AG09319 (cell line): ENCODE measurements at regions not wholly inside any gene's neighbourhood (a gene's known extent, or its start where the extent isn't known, plus 50 kb on each side); places are given as distances from the start of the nearest gene placed in this dataset.

Source experiments
- DNase-seq: peaks from one replicate; pipeline ENCODE4 v3.0.0-alpha.2; 2010; ENCODE audit warnings: low read depth; ENCODE audit errors: extremely low read depth
- TF ChIP-seq, protein P1 (sequence below): IDR thresholded peaks from 2 replicates; pipeline ENCODE4 v1.5.1; 2011; ENCODE audit warnings: low read depth, mild to moderate bottlenecking, inconsistent platforms, low read length, moderate library complexity

DNA sequence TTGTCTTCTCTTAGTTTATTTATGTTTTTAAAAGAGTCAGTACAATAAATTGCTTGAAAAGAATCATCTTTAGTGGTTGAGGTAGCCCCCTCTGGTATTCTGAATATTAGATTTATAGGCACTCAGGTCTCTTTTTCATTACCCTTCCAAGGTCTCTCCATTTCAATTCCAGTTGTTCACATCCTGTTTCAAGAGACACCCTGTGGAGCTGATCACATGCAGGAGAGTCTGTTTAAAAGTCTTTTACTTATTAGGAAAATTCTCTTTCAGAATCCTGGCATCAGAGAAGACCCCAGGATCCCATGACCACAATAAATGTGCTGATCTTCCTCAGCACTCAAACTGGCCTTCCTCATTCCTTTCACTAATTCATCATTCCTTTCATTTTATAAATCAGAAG lies 195.7 kb downstream of the ZIC4 start:
- TF ChIP-seq, protein P1, sequence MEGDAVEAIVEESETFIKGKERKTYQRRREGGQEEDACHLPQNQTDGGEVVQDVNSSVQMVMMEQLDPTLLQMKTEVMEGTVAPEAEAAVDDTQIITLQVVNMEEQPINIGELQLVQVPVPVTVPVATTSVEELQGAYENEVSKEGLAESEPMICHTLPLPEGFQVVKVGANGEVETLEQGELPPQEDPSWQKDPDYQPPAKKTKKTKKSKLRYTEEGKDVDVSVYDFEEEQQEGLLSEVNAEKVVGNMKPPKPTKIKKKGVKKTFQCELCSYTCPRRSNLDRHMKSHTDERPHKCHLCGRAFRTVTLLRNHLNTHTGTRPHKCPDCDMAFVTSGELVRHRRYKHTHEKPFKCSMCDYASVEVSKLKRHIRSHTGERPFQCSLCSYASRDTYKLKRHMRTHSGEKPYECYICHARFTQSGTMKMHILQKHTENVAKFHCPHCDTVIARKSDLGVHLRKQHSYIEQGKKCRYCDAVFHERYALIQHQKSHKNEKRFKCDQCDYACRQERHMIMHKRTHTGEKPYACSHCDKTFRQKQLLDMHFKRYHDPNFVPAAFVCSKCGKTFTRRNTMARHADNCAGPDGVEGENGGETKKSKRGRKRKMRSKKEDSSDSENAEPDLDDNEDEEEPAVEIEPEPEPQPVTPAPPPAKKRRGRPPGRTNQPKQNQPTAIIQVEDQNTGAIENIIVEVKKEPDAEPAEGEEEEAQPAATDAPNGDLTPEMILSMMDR = no peak

DNA sequence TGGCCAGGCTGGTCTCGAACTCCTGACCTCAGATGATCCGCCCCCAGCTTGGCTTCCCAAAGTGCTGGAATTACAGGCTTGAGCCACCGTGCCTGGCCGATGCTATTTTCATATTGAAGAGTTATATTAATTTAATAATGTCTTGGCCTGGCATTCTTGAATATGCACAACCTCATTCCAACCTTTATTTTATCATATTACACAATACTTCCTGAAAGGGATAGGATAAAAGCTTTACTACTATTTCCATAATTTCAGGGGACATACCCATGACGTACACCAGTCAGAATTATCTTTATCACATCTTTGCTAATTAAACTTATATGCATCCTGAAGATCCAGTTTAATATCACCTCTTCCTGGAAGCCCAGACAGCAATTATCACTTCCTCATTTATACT lies 205.3 kb downstream of the ZIC4 start:
- TF ChIP-seq, protein P1 = no peak
- DNase-seq = no peak

More for the DNA sequence above, 195.7 kb downstream of the ZIC4 start:
- no peak for DNase-seq

DNA sequence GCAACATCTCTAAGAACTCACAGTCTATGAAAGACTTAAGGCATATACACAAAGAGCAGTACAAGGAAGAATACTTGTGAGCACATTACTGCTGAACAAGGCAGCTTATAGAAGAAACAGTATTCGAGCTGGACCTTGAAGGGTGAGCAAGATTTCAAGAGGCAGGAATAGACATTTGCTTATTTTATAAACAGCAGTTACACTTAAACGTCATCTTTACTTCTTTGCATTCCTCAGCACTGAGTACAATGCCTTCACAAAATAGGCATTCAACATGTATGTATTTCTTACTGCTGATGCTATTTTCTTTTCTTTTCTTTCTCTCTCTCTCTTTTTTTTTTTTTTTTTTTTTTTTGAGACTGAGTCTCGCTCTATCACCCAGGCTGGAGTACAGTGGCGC lies 205.8 kb downstream of the ZIC4 start:
- TF ChIP-seq, protein P1 = no peak
- DNase-seq = no peak

DNA sequence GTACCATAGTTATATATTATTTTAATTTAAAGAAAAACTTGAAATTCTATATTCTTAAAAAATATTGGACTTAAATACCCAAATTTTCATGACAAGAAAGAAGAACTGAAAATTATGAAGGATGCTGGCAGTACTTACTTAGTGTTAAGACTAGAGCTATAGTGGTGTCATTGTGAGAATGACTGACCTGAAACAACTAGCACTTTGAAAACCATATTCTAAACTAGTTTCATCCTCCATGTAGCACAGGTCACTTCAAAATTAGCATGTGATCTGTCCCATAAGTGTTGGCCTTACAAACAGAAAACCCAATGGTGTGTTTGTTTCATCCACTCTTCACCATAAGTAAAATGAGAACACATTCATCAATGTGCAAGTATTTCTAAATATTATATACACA lies 208.6 kb downstream of the ZIC4 start:
- no peak for DNase-seq
- TF ChIP-seq, protein P1 = no peak

DNA sequence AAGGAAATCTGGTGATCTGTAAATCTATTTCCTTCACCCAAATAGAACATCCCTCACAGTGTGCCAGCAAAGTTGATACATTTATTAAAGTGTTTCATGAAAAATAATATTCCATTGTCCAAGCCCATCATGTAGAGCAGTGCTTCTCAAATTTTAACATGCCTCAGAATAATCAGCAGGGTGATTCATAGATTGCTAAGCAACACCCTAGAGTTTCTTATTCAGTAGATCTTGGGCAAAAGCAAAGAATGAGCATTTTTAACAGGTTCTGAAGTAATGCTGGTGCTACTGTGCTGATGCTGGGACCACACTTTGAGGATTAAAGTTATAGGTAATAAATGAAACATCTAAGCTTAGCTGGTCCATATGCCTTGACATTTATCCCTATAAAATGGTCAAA lies 210.5 kb downstream of the ZIC4 start:
- no peak for DNase-seq
- TF ChIP-seq, protein P1 = no peak

DNA sequence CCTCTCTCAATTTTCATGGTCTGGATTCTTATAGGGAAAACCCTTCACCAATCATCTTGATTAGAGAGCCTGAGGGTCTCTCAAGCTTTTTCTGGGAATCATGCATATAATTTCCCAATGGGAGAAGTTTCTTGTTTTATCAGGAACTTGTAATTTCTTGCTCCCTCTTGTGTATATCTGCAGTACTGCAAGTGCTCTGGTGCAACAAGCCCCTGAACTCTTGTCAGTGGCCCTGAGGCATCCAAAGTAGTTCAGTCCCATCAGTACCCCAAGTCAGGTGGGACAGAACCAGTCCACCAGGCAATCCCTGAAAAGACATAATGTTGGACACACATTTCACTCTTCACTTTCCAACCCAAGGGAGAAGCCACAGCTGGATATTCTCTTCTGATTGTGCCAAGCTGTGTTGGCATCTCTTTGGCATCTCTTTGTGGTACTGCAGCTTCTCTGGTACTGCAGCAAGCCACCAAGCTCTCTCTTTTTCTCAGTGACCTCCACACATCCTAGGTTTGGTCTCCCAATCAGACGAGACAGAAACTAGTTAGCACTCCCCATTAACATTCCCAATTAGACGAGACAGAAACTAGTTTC lies 214.5 kb downstream of the ZIC4 start:
- TF ChIP-seq, protein P1 = peak; percentile 84
- DNase-seq = peak; percentile 43

DNA sequence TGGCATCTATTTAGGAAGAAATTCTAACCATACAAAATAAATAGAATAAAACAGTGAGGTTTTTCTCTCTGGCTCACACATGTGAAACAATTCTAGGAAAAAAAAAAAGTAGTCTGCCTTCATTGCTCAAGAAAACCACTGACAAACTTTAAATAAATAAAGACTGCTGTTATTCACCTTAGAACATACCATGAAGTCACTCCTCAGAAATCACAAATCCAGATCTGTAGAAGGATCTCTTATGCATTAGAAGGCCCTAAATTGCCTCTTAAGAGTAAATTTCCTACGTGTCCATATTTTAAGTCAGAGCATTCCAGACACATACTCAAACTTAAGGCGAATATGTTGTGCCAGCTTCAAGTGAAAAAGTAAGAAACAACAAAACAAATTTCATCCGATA lies 217.3 kb downstream of the ZIC4 start:
- TF ChIP-seq, protein P1 = no peak
- DNase-seq = no peak
